ENCODE measurements at regions not wholly inside any gene's neighbourhood (a gene's known extent, or its start where the extent isn't known, plus 50 kb on each side); places are given as distances from the start of the nearest gene placed in this dataset.

DNA sequence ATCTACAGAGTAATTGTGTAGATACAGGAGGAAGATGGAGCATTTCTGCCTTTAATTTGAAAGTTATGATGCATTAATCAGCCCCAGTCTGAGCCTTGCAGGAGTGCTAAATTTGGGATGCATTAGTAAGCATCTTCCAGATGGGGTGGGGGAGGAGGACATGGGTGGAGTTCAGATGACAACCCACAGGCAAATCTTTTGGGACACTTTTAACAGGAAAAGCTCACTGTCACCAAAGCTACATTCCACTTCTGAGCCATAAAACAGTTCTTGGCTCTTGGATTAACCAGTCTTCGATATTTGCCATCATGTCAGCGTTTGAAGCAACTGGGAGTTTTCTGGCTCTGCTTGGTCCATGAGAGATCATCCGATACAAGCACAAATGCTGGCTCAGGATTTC is 121.1 kb downstream of the CXCL12 start:
- CTCF ChIA-PET = no interaction called here

DNA sequence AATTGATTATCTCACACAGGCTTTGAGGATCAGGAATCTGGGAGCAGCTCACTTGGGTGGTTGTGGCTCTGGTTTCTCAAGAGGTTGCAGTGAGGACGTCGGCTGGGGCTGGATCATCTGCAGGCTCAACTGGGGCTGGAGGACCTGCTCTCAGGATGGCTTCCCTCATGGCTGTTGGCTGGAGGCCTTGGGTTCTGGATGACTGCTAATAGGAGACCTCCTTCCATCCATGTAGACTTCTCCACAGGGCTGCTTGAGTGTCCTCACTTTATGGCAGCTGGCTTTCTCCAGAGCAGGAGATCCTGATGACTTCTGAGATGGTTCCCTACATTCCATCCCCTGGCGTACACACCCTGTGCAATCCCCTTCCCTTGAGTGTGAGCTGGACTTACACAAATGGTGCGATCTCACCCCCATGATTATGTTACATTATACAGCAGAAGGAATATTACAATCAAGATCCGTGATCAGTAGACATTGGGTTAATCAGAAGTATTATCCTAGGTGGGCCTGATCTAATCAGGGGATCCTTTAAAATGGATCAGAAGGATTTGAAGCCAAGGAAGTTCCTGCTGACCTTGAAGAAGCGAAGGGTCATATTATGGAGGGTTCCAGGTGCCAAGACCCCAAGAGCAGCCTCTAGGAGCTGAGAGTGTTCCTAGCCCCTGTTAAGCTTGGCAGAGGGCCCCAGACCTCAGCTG is 122.2 kb downstream of the CXCL12 start:
- CTCF ChIA-PET = interaction anchor here (0.5 to 0.7 kb wide), 2 partner anchors 16 to 82 kb away, joined by 3 read pairs; no protein-coding TSS in a partner anchor
- DNase-seq (ENCODE audit: low spot score) = no peak
- POLR2A ChIA-PET (ENCODE audit: low non-redundant PET) = no interaction called here
- no peak overlapping the region for H3K27ac ChIP-seq
- TF ChIP-seq, protein P1, sequence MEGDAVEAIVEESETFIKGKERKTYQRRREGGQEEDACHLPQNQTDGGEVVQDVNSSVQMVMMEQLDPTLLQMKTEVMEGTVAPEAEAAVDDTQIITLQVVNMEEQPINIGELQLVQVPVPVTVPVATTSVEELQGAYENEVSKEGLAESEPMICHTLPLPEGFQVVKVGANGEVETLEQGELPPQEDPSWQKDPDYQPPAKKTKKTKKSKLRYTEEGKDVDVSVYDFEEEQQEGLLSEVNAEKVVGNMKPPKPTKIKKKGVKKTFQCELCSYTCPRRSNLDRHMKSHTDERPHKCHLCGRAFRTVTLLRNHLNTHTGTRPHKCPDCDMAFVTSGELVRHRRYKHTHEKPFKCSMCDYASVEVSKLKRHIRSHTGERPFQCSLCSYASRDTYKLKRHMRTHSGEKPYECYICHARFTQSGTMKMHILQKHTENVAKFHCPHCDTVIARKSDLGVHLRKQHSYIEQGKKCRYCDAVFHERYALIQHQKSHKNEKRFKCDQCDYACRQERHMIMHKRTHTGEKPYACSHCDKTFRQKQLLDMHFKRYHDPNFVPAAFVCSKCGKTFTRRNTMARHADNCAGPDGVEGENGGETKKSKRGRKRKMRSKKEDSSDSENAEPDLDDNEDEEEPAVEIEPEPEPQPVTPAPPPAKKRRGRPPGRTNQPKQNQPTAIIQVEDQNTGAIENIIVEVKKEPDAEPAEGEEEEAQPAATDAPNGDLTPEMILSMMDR (conservative IDR thresholded peaks at IDR 0.05; ENCODE audit: low read depth) = no peak

More for the DNA sequence above, 121.1 kb downstream of the CXCL12 start:
- POLR2A ChIA-PET (ENCODE audit: low non-redundant PET) = no interaction called here
- DNase-seq (ENCODE audit: low spot score) = no peak
- TF ChIP-seq, protein P1 (conservative IDR thresholded peaks at IDR 0.05; ENCODE audit: low read depth) = no peak
- H3K27ac ChIP-seq = no peak overlapping the region

DNA sequence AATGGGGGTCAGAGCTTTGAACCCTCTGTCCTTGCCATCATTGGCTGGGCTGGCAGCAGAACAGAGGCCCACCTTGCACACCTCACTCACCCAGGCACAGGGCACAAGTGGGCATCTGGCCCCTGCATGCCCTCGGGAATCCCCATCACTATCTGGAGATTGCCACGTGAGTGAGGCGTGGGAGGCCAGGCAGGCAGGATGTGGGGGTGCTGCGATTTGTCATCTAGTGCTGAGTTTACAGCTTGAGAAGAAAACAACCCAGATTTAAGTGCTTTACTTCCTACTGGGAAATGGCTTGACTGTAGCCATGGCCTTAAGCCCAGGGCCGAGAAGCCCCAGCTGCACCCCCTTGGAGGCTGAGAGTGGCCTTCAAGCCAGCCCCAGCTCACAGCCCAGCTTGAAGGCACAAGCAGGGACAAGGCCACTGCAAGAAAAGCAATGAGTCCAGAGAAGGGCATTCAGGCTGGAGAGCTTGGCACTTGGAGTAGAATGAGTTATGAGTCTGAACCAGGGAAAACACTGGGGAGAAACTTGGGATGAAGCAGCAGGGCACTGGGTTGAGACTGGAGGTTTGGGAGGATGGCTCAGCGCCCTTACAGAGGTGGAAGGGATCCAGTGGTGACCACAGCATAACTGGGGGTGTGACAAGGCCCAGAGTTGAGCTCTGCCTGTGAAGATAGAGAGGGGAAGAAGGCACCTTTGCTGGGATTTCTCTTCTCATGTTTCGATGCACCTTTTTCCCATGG is 123.0 kb downstream of the CXCL12 start:
- ChIA-PET CTCF (interaction anchor here (0.5 to 0.7 kb wide), 3 partner anchors 17 to 475 kb away, joined by 3 read pairs; no protein-coding TSS in a partner anchor), POLR2A (ENCODE audit: low non-redundant PET) (no interaction called here)
- no peak for DNase-seq (ENCODE audit: low spot score)
- TF ChIP-seq, protein P1 (conservative IDR thresholded peaks at IDR 0.05; ENCODE audit: low read depth) = no peak
- H3K27ac ChIP-seq = no peak overlapping the region

DNA sequence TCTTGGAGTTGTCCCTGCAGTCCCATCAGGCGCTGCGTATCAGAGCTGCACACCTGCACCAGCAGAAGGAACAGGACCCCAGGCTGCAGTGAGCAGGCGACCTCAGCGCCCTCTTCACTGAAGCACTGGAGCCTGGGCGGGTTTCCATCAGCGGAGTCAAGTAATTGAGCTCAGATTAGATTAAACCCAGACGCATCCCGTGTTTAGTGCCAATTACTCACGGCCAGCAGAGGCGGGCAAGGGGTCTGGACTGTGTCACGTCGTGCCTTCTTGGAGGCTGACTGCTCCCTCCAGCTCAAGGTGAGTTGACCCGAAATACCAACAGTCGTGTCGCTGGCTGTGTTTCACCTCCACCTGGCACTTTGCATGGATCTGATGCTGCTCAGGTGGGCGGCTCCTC is 123.6 kb downstream of the CXCL12 start:
- H3K27ac ChIP-seq = no peak overlapping the region
- TF ChIP-seq, protein P1 (conservative IDR thresholded peaks at IDR 0.05; ENCODE audit: low read depth) = no peak
- POLR2A ChIA-PET (ENCODE audit: low non-redundant PET) = no interaction called here
- DNase-seq (ENCODE audit: low spot score) = no peak
- CTCF ChIA-PET = no interaction called here

DNA sequence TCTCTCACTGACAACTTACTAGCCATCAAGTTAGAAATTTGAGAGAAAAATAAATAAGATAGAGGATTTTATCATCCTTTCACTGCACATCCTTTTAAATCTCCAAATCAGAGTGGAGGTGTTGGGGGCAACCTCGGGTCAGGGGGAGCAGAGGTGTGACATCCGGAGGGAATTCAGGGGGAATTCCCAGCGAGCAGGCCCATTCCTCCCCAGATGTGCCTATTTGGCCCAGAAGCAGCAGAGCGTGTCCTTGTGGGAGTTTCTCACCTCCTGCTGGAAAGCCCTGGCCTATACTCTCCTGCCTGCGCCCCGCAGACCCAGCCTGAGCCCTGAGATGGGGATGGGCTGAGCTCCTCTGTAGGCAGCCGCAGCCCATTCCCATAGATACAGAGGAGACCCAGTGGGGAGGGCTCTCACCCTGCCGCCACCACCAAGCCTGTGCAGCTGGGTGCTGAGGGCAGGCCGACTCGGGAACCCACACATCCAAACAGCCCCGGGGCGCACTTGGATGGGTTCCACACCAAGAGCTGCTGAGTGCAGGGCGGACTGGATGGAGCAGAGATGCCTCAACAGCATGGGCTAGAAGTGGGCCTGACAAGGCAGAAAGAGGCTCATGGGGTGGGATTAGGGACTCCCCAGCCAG is 124.5 kb downstream of the CXCL12 start:
- no peak overlapping the region for H3K27ac ChIP-seq
- TF ChIP-seq, protein P1 (conservative IDR thresholded peaks at IDR 0.05; ENCODE audit: low read depth) = no peak
- ChIA-PET CTCF (no interaction called here), POLR2A (ENCODE audit: low non-redundant PET) (no interaction called here)
- no peak for DNase-seq (ENCODE audit: low spot score)

DNA sequence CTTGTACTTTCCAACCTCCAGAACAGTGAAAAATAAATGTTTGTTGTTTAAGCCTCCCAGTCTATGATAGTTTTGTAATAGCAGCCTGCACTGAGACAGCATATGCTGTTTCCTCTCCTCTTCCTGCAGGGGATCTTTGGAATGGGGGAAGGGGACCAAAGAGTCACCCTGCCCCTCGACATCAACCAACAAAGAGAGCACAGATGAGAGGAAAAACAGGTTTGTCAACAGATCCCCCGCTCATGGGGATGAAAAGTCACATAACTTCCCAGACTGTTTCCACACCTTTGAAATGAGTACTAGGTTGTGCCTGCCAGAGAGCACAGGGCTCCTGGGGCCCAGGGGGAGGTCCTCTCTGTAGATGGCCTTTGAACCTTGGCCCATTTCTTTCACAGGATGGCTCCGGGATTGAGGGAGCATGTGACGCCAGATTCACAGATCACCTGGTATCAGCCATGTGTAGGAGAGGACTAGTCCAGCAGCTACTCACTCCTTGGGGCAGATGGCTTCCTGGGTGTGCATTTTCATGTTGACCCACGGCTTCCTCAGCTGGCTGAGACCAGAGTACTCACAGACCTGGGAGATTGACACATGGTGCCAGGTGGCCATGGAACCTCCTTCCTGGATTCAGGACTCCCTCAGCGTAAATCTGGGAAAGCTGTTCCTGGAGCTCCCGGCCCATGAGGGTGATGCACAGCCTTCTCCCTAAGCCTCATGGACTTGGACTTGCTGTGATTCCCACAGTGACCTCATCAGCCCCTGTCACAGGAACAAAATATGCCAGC is 125.6 kb downstream of the CXCL12 start:
- ChIA-PET CTCF (no interaction called here), POLR2A (ENCODE audit: low non-redundant PET) (no interaction called here)
- H3K27ac ChIP-seq = no peak overlapping the region
- TF ChIP-seq, protein P1 (conservative IDR thresholded peaks at IDR 0.05; ENCODE audit: low read depth) = no peak
- DNase-seq (ENCODE audit: low spot score) = no peak
